Fibroblast of the aortic adventitia (primary cell): ENCODE measurements at regions not wholly inside any gene's neighbourhood (a gene's known extent, or its start where the extent isn't known, plus 50 kb on each side); places are given as distances from the start of the nearest gene placed in this dataset.

Source experiments
- DNase-seq: peaks from one replicate; pipeline ENCODE4 v3.0.0-alpha.2; 2010; ENCODE audit warnings: low read depth
- H3K4me3 ChIP-seq: 2 replicates; pipeline ENCODE4 v1.5.1; 2011; ENCODE audit warnings: low read depth, mild to moderate bottlenecking, control low read depth, low read length, moderate library complexity
- CTCF ChIP-seq: IDR thresholded peaks from 2 replicates; pipeline ENCODE4 v1.5.1; 2011; ENCODE audit warnings: mild to moderate bottlenecking, low read length, control low read depth, inconsistent platforms; ENCODE audit not compliant: insufficient read depth

- DNase-seq = no peak
- H3K4me3 ChIP-seq = no peak overlapping the region
- TF ChIP-seq CTCF = no peak
Measured at GRCh38 chr13:40471076-40471475, 195.4 kb downstream of the FOXO1 start.

- no peak for DNase-seq
- TF ChIP-seq CTCF = no peak
- H3K4me3 ChIP-seq = no peak overlapping the region
Measured at GRCh38 chr13:40471911-40472310, 194.5 kb downstream of the FOXO1 start.

- DNase-seq = no peak
Measured at GRCh38 chr13:40472427-40473220, 193.8 kb downstream of the FOXO1 start.

GRCh38 chr13:40475617-40476016, 190.8 kb downstream of the FOXO1 start:
- TF ChIP-seq CTCF = no peak
- H3K4me3 ChIP-seq = no peak overlapping the region
- DNase-seq = no peak

More at GRCh38 chr13:40472427-40473220, 193.8 kb downstream of the FOXO1 start:
- H3K4me3 ChIP-seq = no peak overlapping the region
- TF ChIP-seq CTCF = no peak

- no peak for TF ChIP-seq CTCF
- H3K4me3 ChIP-seq = no peak overlapping the region
- peak; percentile 92 for DNase-seq
Measured at GRCh38 chr13:40476175-40476958, 190.1 kb downstream of the FOXO1 start.

GRCh38 chr13:40477623-40478608, 188.5 kb downstream of the FOXO1 start:
- no peak for TF ChIP-seq CTCF
- peak; percentile 57 for DNase-seq
- no peak overlapping the region for H3K4me3 ChIP-seq
